HepG2 (cell line): ENCODE measurements at regions not wholly inside any gene's neighbourhood (a gene's known extent, or its start where the extent isn't known, plus 50 kb on each side); places are given as distances from the start of the nearest gene placed in this dataset.

Source experiments
- ATAC-seq: fragments of 200-7000 bp; cut with Tn5 transposase; 3 replicates; pipeline ENCODE4 v1.9.1; 2020; ENCODE audit warnings: mild to moderate bottlenecking, moderate library complexity
- BruUV-seq: library from RNA; stranded (reverse); fragments of 400-500 nt; replicated peaks from 2 replicates; lab custom pipeline; 2021; lab: Mats Ljungman, UMichigan
- CTCF ChIA-PET: fragments of 300-600 bp; formaldehyde crosslinking; extraction: SDS; loops from one replicate; lab custom pipeline; 2021; ENCODE audit warnings: low total read pairs, inconsistent platforms, low intra/inter-chr PET ratio; lab: Yijun Ruan, JAX
- POLR2A ChIA-PET: fragments of 350-600 bp; sonication (Branson Sonifier 250); formaldehyde crosslinking; loops from one replicate; lab custom pipeline; 2020; ENCODE audit warnings: antibody characterized with exemption, inconsistent platforms; lab: Yijun Ruan, JAX
- DNase-seq: peaks from one replicate; pipeline ENCODE4 v3.0.0-alpha.2; 2015; ENCODE audit warnings: low spot score
- FAIRE-seq: peaks from 3 replicates; lab custom pipeline; 2011; peaks lifted over from hg19 to GRCh38; lab: Jason Lieb, UNC
- H2AFZ ChIP-seq: one replicate; pipeline ENCODE4 v1.6.1; 2011; ENCODE audit warnings: low read length, inconsistent platforms
- H3K27ac ChIP-seq: fragments of 300-600 bp; 3 replicates; pipeline ENCODE4 v1.8.0; 2011; ENCODE audit warnings: mixed run types, mild to moderate bottlenecking, mixed read lengths, low read length, inconsistent platforms; ENCODE audit not compliant: insufficient read depth; ENCODE audit errors: extremely low read length
- H3K27me3 ChIP-seq, 2 experiments: fragments of 200-600 bp in 1 of 2; 2 replicates in 1 of 2; 3 replicates in 1 of 2; pipeline versions ENCODE4 v1.6.0 to v1.8.0; 2011; ENCODE audit warnings: low read length in 2 of 2, mild to moderate bottlenecking in 2 of 2, moderate library complexity in 2 of 2, inconsistent platforms in 1 of 2; ENCODE audit not compliant: insufficient read depth in 2 of 2, control insufficient read depth in 1 of 2
- H3K36me3 ChIP-seq, 2 experiments: fragments of 200-600 bp in 1 of 2; replicated peaks in 1 of 2; 2 replicates in 1 of 2; 3 replicates in 1 of 2; pipeline versions ENCODE4 v1.5.1 to v1.8.0; 2011; ENCODE audit warnings: low read length in 2 of 2, inconsistent platforms in 1 of 2; ENCODE audit not compliant: insufficient read depth in 2 of 2, control insufficient read depth in 1 of 2
- H3K4me1 ChIP-seq: 2 replicates; pipeline ENCODE4 v1.5.1; 2012; ENCODE audit warnings: low read length, inconsistent platforms; ENCODE audit not compliant: insufficient read depth
- H3K4me2 ChIP-seq: 2 replicates; pipeline ENCODE4 v1.6.0; 2011; ENCODE audit warnings: low read depth, low read length, inconsistent platforms
- H3K4me3 ChIP-seq, 3 experiments: fragments of 200-600 bp in 1 of 3; sonication (generic), shearing (Covaris generic) in 1 of 3; replicated peaks in 1 of 3; 2 replicates each; pipeline ENCODE4 v1.5.1; 2011 to 2016; ENCODE audit warnings: low read length in 3 of 3, inconsistent platforms in 2 of 3, low read depth in 2 of 3, mild to moderate bottlenecking in 2 of 3, control low read depth in 1 of 3, mixed read lengths in 1 of 3; ENCODE audit not compliant: insufficient read depth in 1 of 3
- H3K79me2 ChIP-seq: one replicate; pipeline ENCODE4 v1.6.1; 2011; ENCODE audit warnings: low read length, inconsistent platforms; ENCODE audit not compliant: insufficient read depth
- H3K9ac ChIP-seq: 2 replicates; pipeline ENCODE4 v1.6.0; 2011; ENCODE audit warnings: mild to moderate bottlenecking, low read depth, low read length, inconsistent platforms; ENCODE audit not compliant: insufficient read depth
- H3K9me3 ChIP-seq: 2 replicates; pipeline ENCODE4 v1.5.1; 2012; ENCODE audit warnings: mild to moderate bottlenecking, low read length
- H4K20me1 ChIP-seq: 2 replicates; pipeline ENCODE4 v1.6.0; 2011; ENCODE audit warnings: inconsistent platforms, mild to moderate bottlenecking, low read length, moderate library complexity; ENCODE audit not compliant: insufficient read depth
- ARNT2 ChIP-seq: sonication (generic); formaldehyde crosslinking; IDR thresholded peaks from 2 replicates; pipeline ENCODE4 v1.8.0; 2022; ENCODE audit warnings: mild to moderate bottlenecking, low read depth, missing genetic modification reagents, moderate library complexity
- CREB1 ChIP-seq, 2 experiments: fragments of 450-650 bp in 1 of 2; IDR thresholded peaks; 2 replicates each; pipeline ENCODE4 v1.6.1; 2016 to 2017; ENCODE audit warnings: control low read depth in 1 of 2, mild to moderate bottlenecking in 1 of 2, missing compliant biosample characterization in 1 of 2, missing genetic modification characterization in 1 of 2
- EED ChIP-seq: sonication (generic); formaldehyde crosslinking; IDR thresholded peaks from 2 replicates; pipeline ENCODE4 v1.5.0; 2020; ENCODE audit warnings: mild to moderate bottlenecking, missing genetic modification reagents
- FOXO1 ChIP-seq: sonication (generic); formaldehyde crosslinking; IDR thresholded peaks from 2 replicates; pipeline ENCODE4 v1.4.0; 2020; ENCODE audit warnings: missing genetic modification reagents
- HES4 ChIP-seq: sonication (generic); formaldehyde crosslinking; IDR thresholded peaks from 2 replicates; pipeline ENCODE4 v1.9.0; 2021; ENCODE audit warnings: mild to moderate bottlenecking, missing genetic modification reagents, borderline replicate concordance
- KLF15 ChIP-seq: sonication (generic); formaldehyde crosslinking; IDR thresholded peaks from 2 replicates; pipeline ENCODE4 v1.8.1; 2023; ENCODE audit warnings: borderline replicate concordance, mild to moderate bottlenecking, inconsistent platforms, missing genetic modification reagents, mixed read lengths
- MEF2D ChIP-seq: sonication (generic); formaldehyde crosslinking; IDR thresholded peaks from 2 replicates; pipeline ENCODE4 v1.5.1; 2020; ENCODE audit warnings: mild to moderate bottlenecking, missing genetic modification reagents
- MLLT10 ChIP-seq: sonication (generic); formaldehyde crosslinking; IDR thresholded peaks from 2 replicates; pipeline ENCODE4 v1.4.0; 2020; ENCODE audit warnings: missing genetic modification reagents
- ONECUT2 ChIP-seq: sonication (generic); formaldehyde crosslinking; IDR thresholded peaks from 2 replicates; pipeline ENCODE4 v1.4.0; 2020; ENCODE audit warnings: missing genetic modification reagents
- PHF5A ChIP-seq: IDR thresholded peaks from one replicate; pipeline ENCODE4 v1.6.1; 2018; ENCODE audit warnings: low read depth, missing genetic modification reagents; ENCODE audit not compliant: unreplicated experiment
- SCMH1 ChIP-seq: sonication (generic); formaldehyde crosslinking; IDR thresholded peaks from 2 replicates; pipeline ENCODE4 v1.9.0; 2021; ENCODE audit warnings: missing genetic modification reagents, mild to moderate bottlenecking, borderline replicate concordance
- SNAI1 ChIP-seq: sonication (generic); formaldehyde crosslinking; IDR thresholded peaks from 2 replicates; pipeline ENCODE4 v1.5.0; 2020; ENCODE audit warnings: mild to moderate bottlenecking, missing genetic modification reagents, borderline replicate concordance
- ZNF205 ChIP-seq: IDR thresholded peaks from 2 replicates; pipeline ENCODE4 v1.6.1; 2018; ENCODE audit warnings: missing biosample characterization, missing genetic modification reagents
- ZNF878 ChIP-seq: sonication (generic); formaldehyde crosslinking; IDR thresholded peaks from 2 replicates; pipeline ENCODE4 v1.8.1; 2023; ENCODE audit warnings: mild to moderate bottlenecking, missing genetic modification reagents, moderate library complexity
- WGBS: methylation state at CpG from one replicate; pipeline ENCODE4 v1.1.6; 2017; ENCODE audit warnings: low lambda C conversion rate; 5-methylcytosine and 5-hydroxymethylcytosine counted together
- in situ Hi-C: cut with HindIII; loops from 2 replicates; pipeline ENCODE4 v1.10.0; 2017; ENCODE audit warnings: low pct_unique_long_range_greater_than_20kb; ENCODE audit not compliant: extremely low pct_ligation_motif_present
- intact Hi-C: fragments of 100-400 bp; cut with micrococcal nuclease; formaldehyde crosslinking; loops from one replicate; pipeline ENCODE4 v1.10.0; 2022; ENCODE audit not compliant: unreplicated experiment
- TF ChIP-seq, protein P1 (sequence below): sonication (generic); formaldehyde crosslinking; IDR thresholded peaks from 2 replicates; pipeline ENCODE4 v1.5.0; 2020; ENCODE audit warnings: missing genetic modification reagents
- TF ChIP-seq, protein P2 (sequence below): sonication (generic); formaldehyde crosslinking; IDR thresholded peaks from 2 replicates; pipeline ENCODE4 v1.4.0; 2020; ENCODE audit warnings: missing genetic modification reagents
- TF ChIP-seq, protein P3 (sequence below): sonication (generic); formaldehyde crosslinking; conservative IDR thresholded peaks from 2 replicates; pipeline ENCODE4 v1.4.0; 2020; ENCODE audit warnings: missing genetic modification reagents
- TF ChIP-seq, protein P4 (sequence below): sonication (generic); IDR thresholded peaks from 2 replicates; pipeline ENCODE4 v1.6.1; 2016; ENCODE audit warnings: low read depth, borderline replicate concordance

DNA sequence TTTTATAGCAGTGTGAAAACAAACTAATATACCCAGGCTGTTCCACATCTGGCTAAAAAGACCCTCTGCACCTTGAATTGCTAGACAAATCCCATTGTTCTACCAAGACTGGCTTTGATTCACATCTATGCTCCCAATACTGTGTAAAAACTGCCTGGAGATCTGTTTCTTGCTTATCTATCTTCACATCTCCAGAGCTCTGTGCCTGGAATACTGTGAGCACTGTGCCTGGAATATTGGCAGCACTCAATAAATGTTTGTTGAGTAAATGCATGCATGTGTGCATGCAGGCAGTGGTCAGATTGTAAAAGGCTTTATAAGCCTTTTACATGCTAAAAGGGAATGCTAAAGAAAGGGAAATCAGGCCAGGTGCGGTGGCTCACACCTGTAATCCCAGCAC is 75.5 kb upstream of the APP start:
- DNase-seq, result no peak
- ATAC-seq, result no peak
- no peak for FAIRE-seq
- no peaks in the 10 kb centered on the region for H3K36me3 ChIP-seq
- H3K9ac ChIP-seq, result no peak overlapping the region
- no peak for TF ChIP-seq ZNF878 (CRISPR knock-in tag)
- no peak for TF ChIP-seq ZNF205 (CRISPR knock-in tag)
- TF ChIP-seq, protein P1, sequence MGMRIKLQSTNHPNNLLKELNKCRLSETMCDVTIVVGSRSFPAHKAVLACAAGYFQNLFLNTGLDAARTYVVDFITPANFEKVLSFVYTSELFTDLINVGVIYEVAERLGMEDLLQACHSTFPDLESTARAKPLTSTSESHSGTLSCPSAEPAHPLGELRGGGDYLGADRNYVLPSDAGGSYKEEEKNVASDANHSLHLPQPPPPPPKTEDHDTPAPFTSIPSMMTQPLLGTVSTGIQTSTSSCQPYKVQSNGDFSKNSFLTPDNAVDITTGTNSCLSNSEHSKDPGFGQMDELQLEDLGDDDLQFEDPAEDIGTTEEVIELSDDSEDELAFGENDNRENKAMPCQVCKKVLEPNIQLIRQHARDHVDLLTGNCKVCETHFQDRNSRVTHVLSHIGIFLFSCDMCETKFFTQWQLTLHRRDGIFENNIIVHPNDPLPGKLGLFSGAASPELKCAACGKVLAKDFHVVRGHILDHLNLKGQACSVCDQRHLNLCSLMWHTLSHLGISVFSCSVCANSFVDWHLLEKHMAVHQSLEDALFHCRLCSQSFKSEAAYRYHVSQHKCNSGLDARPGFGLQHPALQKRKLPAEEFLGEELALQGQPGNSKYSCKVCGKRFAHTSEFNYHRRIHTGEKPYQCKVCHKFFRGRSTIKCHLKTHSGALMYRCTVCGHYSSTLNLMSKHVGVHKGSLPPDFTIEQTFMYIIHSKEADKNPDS, result no peak
- TF ChIP-seq MEF2D (CRISPR knock-in tag), result no peak
- no peak for TF ChIP-seq SNAI1 (CRISPR knock-in tag)
- TF ChIP-seq, protein P2, sequence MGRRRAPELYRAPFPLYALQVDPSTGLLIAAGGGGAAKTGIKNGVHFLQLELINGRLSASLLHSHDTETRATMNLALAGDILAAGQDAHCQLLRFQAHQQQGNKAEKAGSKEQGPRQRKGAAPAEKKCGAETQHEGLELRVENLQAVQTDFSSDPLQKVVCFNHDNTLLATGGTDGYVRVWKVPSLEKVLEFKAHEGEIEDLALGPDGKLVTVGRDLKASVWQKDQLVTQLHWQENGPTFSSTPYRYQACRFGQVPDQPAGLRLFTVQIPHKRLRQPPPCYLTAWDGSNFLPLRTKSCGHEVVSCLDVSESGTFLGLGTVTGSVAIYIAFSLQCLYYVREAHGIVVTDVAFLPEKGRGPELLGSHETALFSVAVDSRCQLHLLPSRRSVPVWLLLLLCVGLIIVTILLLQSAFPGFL (CRISPR knock-in tag), result no peak
- no peak for TF ChIP-seq FOXO1 (CRISPR knock-in tag)
- TF ChIP-seq SCMH1 (CRISPR knock-in tag), result no peak
- TF ChIP-seq HES4, result no peak
- TF ChIP-seq ARNT2 (CRISPR knock-in tag), result no peak
- no peak for TF ChIP-seq KLF15
- TF ChIP-seq, protein P3, sequence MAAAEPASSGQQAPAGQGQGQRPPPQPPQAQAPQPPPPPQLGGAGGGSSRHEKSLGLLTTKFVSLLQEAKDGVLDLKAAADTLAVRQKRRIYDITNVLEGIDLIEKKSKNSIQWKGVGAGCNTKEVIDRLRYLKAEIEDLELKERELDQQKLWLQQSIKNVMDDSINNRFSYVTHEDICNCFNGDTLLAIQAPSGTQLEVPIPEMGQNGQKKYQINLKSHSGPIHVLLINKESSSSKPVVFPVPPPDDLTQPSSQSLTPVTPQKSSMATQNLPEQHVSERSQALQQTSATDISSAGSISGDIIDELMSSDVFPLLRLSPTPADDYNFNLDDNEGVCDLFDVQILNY (CRISPR knock-in tag), result no peak
- no peak for TF ChIP-seq MLLT10 (CRISPR knock-in tag)
- TF ChIP-seq, protein P4, sequence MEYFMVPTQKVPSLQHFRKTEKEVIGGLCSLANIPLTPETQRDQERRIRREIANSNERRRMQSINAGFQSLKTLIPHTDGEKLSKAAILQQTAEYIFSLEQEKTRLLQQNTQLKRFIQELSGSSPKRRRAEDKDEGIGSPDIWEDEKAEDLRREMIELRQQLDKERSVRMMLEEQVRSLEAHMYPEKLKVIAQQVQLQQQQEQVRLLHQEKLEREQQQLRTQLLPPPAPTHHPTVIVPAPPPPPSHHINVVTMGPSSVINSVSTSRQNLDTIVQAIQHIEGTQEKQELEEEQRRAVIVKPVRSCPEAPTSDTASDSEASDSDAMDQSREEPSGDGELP, result no peak
- TF ChIP-seq EED (CRISPR knock-in tag), result no peak
- no peak for TF ChIP-seq PHF5A (CRISPR knock-in tag)
- TF ChIP-seq CREB1 (IDR thresholded peaks at IDR 0.05), result no peak
- TF ChIP-seq CREB1 (CRISPR knock-in tag; IDR thresholded peaks at IDR 0.05), result no peak
- TF ChIP-seq ONECUT2 (CRISPR knock-in tag), result no peak
- H3K79me2 ChIP-seq, result no peaks in the 10 kb centered on the region
- no peaks in the 10 kb centered on the region for H3K4me1 ChIP-seq
- H3K27me3 ChIP-seq, result no peaks in the 10 kb centered on the region
- peaks cover 35% of the 10 kb centered on the region for H3K9me3 ChIP-seq
- BruUV-seq, result no TSS peak
- intact Hi-C loops (no loop called here), in situ Hi-C loops (no loop called here)
- no peak overlapping the region for H2AFZ ChIP-seq
- no peak overlapping the region for H3K4me3 ChIP-seq
- ChIA-PET CTCF (no interaction called here), POLR2A (no interaction called here)
- WGBS, result 0% methylated on average over 1 of the region's 1 CpG
- H3K4me2 ChIP-seq, result no peak overlapping the region
- H4K20me1 ChIP-seq, result no peaks in the 10 kb centered on the region
- no peak overlapping the region for H3K27ac ChIP-seq
